Coronary artery (tissue), 2 donors: ENCODE measurements at regions not wholly inside any gene's neighbourhood (a gene's known extent, or its start where the extent isn't known, plus 50 kb on each side); places are given as distances from the start of the nearest gene placed in this dataset.
"Not testable (repeated sequence)": the region's sequence is repeated elsewhere in the genome, so short reads cannot be mapped to it uniquely, and the experiment has no call there.

Experiments used
- DNase-seq: peaks from one replicate; pipeline ENCODE4 v3.0.0-alpha.2; 2017; ENCODE audit warnings: low spot score
- H3K27ac ChIP-seq, 2 donors: fragments of 200-600 bp; sonication (generic); one replicate each; pipeline ENCODE4 v1.5.1; 2016 to 2019
- H3K4me3 ChIP-seq: fragments of 200-600 bp; sonication (generic); 2 replicates; pipeline ENCODE4 v1.5.1; 2016; ENCODE audit warnings: mild to moderate bottlenecking, moderate library complexity
- TF ChIP-seq, protein P1 (sequence below): fragments of 200-600 bp; sonication (generic); IDR thresholded peaks from one replicate; pipeline ENCODE4 v1.5.1; 2019; ENCODE audit warnings: antibody characterized with exemption

- Histone ChIP-seq H3K4me3 (no peak overlapping the region), H3K27ac (no peak overlapping the region)
- TF ChIP-seq, protein P1, sequence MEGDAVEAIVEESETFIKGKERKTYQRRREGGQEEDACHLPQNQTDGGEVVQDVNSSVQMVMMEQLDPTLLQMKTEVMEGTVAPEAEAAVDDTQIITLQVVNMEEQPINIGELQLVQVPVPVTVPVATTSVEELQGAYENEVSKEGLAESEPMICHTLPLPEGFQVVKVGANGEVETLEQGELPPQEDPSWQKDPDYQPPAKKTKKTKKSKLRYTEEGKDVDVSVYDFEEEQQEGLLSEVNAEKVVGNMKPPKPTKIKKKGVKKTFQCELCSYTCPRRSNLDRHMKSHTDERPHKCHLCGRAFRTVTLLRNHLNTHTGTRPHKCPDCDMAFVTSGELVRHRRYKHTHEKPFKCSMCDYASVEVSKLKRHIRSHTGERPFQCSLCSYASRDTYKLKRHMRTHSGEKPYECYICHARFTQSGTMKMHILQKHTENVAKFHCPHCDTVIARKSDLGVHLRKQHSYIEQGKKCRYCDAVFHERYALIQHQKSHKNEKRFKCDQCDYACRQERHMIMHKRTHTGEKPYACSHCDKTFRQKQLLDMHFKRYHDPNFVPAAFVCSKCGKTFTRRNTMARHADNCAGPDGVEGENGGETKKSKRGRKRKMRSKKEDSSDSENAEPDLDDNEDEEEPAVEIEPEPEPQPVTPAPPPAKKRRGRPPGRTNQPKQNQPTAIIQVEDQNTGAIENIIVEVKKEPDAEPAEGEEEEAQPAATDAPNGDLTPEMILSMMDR, result no peak
- DNase-seq, result no peak
Observed at GRCh38 chr2:144983107-144983506, 463.2 kb upstream of the ZEB2 start.

DNA sequence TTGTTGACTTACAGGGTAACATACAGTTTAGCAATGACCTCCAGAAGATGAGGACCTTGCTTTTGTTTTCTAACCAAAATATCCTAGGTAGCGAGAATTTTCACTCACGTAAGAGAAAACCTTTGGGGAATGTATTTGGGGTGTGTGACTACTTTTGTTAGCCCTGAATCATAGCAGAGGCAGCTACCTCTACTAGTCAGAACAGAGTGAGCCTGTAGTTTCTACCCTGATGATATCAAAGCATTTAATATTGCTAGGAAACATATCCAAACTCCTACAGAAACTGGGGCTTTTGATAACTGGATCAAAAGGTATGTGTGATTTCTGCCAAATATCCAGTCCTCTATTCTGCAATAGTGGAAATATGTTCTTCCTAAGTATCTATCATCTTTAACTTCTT lies 462.6 kb upstream of the ZEB2 start:
- TF ChIP-seq, protein P1, result no peak
- Histone ChIP-seq H3K27ac (no peak overlapping the region), H3K4me3 (no peak overlapping the region)
- no peak for DNase-seq

- DNase-seq, result no peak
- Histone ChIP-seq H3K4me3 (no peak overlapping the region), H3K27ac (no peak overlapping the region)
- TF ChIP-seq, protein P1, result no peak
Observed at GRCh38 chr2:144975881-144976280, 456.0 kb upstream of the ZEB2 start.

GRCh38 chr2:144972676-144973075 lies 452.8 kb upstream of the ZEB2 start:
- DNase-seq, result no peak
- H3K4me3 ChIP-seq, result no peak overlapping the region
- no peak overlapping the region for H3K27ac ChIP-seq
- TF ChIP-seq, protein P1, result no peak

- TF ChIP-seq, protein P1, result no peak
- Histone ChIP-seq H3K4me3 (no peak overlapping the region), H3K27ac (no peak overlapping the region)
- DNase-seq, result no peak
Observed at GRCh38 chr2:144971786-144972335, 451.9 kb upstream of the ZEB2 start.

GRCh38 chr2:144970410-144970809 lies 450.5 kb upstream of the ZEB2 start:
- not testable (repeated sequence) for DNase-seq, H3K4me3 ChIP-seq, H3K27ac ChIP-seq

DNA sequence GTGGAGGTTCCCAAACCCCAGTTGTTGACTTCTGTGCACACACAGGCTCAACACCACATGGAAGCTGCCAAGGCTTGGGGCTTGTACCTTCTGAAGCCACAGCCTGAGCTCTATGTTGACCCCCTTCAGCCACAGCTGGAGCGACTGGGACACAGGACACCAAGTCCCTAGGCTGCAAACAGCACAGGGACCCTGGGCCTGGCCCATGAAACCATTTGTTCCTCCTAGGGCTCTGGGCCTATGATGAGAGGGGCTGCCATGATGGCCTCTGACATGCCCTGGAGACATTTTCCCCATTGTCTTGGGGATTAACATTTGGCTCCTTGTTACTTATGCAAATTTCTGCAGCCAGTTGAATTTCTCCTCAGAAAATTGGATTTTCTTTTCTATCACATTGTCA lies 449.6 kb upstream of the ZEB2 start:
- not testable (repeated sequence) for H3K4me3 ChIP-seq, H3K27ac ChIP-seq, DNase-seq

- H3K27ac ChIP-seq, result no peak overlapping the region
- TF ChIP-seq, protein P1, result no peak
- no peak for DNase-seq
Observed at GRCh38 chr2:144967961-144968360, 448.0 kb upstream of the ZEB2 start.

More at GRCh38 chr2:144967961-144968360, 448.0 kb upstream of the ZEB2 start:
- no peak overlapping the region for H3K4me3 ChIP-seq
